ENCODE measurements at regions not wholly inside any gene's neighbourhood (a gene's known extent, or its start where the extent isn't known, plus 50 kb on each side); places are given as distances from the start of the nearest gene placed in this dataset.

DNA sequence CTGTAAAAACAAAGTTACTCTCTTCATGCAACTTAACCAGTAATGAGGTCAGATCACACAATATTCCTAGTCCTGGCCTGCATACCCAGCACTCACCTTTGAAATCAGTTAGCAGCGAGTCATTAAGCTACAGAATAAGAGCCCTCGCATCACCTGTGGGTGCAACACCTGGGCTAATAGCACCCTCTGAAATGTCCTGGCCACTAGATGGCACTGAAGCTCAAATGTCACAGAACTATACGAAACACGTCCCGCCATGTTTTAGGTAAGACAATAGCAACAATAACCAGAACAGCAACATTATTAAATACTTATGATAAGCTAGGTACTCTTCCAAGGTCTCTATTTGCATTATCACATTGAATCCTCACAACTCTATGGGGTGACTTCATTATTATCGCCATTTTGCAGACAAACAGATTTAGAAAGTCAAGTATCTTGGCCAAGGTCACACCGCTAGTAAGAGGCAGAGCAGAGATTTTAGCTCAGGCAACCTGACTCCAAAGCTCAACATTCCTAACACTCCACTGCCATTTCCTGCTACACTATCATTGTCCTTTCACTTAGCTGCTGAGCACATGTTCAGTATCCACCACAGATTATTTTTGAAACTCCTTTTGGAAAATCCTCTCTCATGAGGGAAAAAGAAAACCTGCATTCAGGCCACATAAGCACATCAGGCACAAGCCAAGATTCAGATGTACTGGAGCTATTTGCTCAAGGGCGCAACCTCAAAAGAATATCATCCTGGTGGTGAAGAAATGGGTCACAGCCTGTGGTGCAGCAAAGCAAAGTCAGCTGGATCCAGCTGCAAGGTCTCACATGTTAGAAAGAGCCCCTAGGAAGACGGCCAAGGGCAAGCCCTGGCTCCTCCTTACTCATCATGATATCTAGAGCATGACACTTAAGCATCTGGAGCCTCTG is 59.5 kb upstream of the KDR start:
- TF ChIP-seq, protein P1, sequence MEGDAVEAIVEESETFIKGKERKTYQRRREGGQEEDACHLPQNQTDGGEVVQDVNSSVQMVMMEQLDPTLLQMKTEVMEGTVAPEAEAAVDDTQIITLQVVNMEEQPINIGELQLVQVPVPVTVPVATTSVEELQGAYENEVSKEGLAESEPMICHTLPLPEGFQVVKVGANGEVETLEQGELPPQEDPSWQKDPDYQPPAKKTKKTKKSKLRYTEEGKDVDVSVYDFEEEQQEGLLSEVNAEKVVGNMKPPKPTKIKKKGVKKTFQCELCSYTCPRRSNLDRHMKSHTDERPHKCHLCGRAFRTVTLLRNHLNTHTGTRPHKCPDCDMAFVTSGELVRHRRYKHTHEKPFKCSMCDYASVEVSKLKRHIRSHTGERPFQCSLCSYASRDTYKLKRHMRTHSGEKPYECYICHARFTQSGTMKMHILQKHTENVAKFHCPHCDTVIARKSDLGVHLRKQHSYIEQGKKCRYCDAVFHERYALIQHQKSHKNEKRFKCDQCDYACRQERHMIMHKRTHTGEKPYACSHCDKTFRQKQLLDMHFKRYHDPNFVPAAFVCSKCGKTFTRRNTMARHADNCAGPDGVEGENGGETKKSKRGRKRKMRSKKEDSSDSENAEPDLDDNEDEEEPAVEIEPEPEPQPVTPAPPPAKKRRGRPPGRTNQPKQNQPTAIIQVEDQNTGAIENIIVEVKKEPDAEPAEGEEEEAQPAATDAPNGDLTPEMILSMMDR (IDR thresholded peaks at IDR 0.05; ENCODE audit: insufficient read depth, low read depth, low read length), result peak; percentile 9
- DNase-seq (ENCODE audit: low read depth), result peak; percentile 83
- no peak overlapping the region for H3K4me3 ChIP-seq (ENCODE audit: low read depth, low read length)

DNA sequence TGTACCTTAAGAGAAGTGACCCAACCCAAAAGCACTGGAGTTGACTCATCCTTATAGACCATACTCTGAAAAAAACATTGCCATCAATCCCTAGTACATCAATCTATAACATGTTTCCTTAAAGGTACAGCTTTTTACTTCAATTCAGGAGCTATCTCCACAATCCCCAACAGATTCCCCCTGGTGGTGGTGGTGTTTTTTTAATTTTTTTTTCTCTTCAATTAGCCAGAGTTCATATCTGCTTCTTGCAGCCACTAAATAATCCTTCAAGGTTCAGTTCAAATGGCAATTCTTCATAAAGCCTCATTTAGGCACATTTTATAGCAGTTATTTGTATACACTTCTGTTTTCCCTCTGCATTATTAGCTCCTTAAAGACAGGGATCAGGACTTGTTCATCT is 60.7 kb upstream of the KDR start:
- no peak for DNase-seq (ENCODE audit: low read depth)

DNA sequence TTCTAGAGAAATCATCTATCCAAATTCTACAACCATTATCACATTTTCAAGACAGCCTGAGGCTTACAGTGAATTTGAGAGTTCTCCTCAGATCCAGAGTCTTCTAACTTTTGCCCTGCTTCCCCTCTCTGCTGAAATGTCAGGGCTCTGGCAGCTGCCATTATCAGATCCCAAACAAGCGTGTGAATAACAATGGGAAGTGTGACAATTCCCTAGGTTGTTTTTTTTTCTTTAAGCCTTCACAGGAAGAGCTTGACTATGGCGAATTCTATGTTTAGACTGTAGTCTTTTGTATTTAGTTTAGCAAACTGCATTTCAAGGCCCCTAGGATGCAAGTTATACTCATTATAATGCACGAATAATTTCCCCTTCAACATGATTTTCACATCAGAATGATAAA is 61.3 kb upstream of the KDR start:
- no peak for DNase-seq (ENCODE audit: low read depth)
- no peak overlapping the region for H3K4me3 ChIP-seq (ENCODE audit: low read depth, low read length)
- TF ChIP-seq, protein P1 (IDR thresholded peaks at IDR 0.05; ENCODE audit: insufficient read depth, low read depth, low read length), result no peak

More for the DNA sequence above, 60.7 kb upstream of the KDR start:
- no peak overlapping the region for H3K4me3 ChIP-seq (ENCODE audit: low read depth, low read length)
- TF ChIP-seq, protein P1 (IDR thresholded peaks at IDR 0.05; ENCODE audit: insufficient read depth, low read depth, low read length), result peak; percentile 24

DNA sequence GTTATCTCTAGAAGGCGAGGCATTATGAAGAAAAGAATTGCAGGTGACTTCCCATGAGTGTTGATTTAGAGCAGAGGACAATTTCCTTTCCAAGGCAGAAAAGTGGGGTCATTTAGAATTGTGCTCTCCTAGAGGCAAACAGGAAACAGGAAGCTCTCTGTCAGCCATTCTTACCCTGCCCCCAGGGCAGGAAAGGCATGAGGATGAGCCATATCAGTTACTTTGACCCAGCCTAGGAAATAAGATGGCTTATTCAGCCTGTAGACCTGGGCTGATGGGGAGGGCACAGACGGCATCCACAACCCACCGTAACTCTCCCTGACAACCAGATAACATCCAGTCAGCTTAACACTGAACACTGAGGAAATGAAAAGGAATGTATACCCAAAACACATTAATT is 88.8 kb upstream of the KDR start:
- no peak overlapping the region for H3K4me3 ChIP-seq (ENCODE audit: low read depth, low read length)
- TF ChIP-seq, protein P1 (IDR thresholded peaks at IDR 0.05; ENCODE audit: insufficient read depth, low read depth, low read length), result no peak
- no peak for DNase-seq (ENCODE audit: low read depth)

DNA sequence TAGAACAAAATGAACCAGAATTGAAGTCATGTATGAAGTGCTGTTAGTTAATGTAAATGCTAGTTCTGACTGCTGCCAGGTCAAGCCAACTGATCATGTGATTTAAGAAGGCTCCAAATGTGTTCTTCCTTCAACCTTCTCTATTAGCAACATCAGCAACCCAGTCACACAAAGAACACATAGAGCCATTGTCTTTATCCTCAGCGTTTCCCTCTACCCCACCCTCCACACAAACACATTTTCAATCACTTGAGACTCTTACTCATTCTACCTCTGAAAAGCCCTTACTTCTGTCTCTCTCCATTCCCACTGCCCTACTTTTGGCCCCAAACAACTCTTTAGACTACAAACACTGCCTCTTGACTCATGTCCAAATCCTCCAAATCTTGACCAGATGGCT is 89.7 kb upstream of the KDR start:
- no peak overlapping the region for H3K4me3 ChIP-seq (ENCODE audit: low read depth, low read length)
- DNase-seq (ENCODE audit: low read depth), result no peak
- TF ChIP-seq, protein P1 (IDR thresholded peaks at IDR 0.05; ENCODE audit: insufficient read depth, low read depth, low read length), result no peak

DNA sequence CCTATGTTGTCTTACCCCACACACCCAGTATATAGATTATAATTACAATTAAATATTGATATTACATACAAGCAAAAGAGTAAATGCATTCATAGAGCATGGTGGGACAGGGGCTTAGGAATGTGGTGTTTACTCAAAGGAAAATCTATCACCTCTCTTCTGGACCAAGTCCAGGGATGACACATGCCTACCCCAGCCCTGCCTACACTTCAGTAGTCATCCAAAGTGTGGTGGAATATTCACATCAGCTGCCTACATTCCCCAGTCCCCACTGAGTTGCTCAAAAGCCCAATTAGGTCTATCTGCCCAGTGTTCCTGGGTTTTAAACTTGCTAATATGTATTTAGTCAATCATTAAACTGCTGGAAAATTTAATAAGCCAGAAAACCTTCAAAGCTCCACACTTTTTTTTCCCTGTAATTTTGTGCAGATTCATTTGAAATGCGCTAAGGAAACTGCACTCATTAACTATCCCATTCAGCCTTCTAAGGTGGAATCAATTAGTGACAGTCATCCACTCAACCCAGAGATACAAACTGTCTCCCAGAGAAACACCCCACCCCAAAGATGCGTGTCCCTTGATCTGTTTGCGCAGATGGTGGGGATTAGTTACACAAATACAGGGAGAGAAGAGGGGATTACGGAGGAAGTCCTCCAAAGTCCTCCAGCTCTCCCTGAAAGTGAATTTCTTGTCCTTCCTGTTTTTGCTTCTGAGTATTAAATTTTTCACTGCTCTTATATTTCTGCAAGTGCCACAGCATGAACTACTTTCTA is 91.7 kb upstream of the KDR start:
- TF ChIP-seq, protein P1 (IDR thresholded peaks at IDR 0.05; ENCODE audit: insufficient read depth, low read depth, low read length), result no peak
- DNase-seq (ENCODE audit: low read depth), result no peak
- H3K4me3 ChIP-seq (ENCODE audit: low read depth, low read length), result no peak overlapping the region

Data from fibroblast of villous mesenchyme (primary cell).